GM12874 (cell line): ENCODE measurements at regions not wholly inside any gene's neighbourhood (a gene's known extent, or its start where the extent isn't known, plus 50 kb on each side); places are given as distances from the start of the nearest gene placed in this dataset.

Experiments
- TF ChIP-seq, protein P1 (sequence below): IDR thresholded peaks from 2 replicates; pipeline ENCODE4 v1.5.1; 2011; ENCODE audit warnings: low read depth, mild to moderate bottlenecking, control low read depth, low read length, moderate library complexity; ENCODE audit not compliant: insufficient read depth

GRCh38 chr3:163821841-163822240 lies 1256.5 kb downstream of the SI start:
- TF ChIP-seq, protein P1, sequence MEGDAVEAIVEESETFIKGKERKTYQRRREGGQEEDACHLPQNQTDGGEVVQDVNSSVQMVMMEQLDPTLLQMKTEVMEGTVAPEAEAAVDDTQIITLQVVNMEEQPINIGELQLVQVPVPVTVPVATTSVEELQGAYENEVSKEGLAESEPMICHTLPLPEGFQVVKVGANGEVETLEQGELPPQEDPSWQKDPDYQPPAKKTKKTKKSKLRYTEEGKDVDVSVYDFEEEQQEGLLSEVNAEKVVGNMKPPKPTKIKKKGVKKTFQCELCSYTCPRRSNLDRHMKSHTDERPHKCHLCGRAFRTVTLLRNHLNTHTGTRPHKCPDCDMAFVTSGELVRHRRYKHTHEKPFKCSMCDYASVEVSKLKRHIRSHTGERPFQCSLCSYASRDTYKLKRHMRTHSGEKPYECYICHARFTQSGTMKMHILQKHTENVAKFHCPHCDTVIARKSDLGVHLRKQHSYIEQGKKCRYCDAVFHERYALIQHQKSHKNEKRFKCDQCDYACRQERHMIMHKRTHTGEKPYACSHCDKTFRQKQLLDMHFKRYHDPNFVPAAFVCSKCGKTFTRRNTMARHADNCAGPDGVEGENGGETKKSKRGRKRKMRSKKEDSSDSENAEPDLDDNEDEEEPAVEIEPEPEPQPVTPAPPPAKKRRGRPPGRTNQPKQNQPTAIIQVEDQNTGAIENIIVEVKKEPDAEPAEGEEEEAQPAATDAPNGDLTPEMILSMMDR = no peak

- TF ChIP-seq, protein P1 = no peak
These were observed 1261.3 kb downstream of the SI start for GRCh38 chr3:163817015-163817414.

DNA sequence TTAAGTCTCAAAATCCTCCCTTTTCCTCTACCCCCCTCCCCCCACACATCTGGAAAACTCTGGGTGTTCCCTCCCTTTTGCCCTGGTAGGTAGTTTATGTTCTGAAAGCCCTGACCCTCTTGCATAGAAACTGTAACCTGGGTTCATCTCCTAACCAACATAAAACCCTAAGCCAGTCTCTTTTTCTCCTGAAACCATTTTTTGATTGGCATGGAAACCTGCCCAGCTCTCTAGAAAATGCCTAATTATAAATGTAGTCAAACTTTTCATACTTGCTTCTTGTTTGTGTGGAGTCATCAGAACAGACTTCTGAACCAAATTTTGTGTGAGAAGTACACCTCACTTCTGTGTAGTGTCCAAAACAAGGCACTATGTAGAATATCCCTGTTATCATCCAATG lies 1264.4 kb downstream of the SI start:
- TF ChIP-seq, protein P1 = no peak

DNA sequence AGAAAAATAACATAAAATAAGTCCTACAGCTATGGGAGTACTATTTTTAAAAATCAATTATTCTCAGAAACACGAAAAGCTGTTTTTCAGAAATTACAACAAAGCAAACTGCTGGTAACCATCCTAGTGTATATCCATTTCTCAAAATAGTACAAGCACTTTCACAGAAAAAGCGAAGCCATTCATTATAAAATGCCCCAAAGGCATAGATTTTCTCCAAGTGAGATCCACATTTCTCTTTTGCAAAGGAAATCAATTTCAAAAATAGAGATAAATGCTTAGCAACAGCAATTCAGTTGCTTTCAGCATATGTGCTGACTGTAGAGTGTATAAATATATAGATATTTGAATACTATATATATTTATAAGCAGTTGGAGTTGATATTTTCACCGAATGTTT lies 1266.3 kb downstream of the SI start:
- TF ChIP-seq, protein P1 = no peak

DNA sequence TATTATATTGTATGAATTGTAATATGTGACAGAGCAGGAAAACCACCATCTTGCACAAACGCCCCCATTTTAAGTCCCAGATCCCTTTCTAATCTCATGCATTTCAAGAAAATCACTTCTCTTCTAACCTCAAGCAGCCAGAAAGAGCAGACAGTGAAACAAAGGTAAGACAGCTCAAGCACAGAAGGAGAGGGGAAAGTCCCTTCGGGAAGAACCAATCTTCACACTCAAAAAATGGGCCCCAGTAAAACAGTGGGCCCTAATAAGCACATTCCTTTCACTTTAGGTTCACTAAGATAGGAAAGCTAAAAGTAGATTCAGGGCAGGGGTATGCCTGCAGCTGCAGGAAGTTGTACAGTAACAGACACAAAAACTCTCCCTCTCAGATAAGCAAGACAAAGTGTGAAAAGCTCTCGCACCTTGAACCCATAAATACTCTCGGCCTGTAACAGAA lies 1268.7 kb downstream of the SI start:
- TF ChIP-seq, protein P1 = no peak

- TF ChIP-seq, protein P1 = no peak
These were observed 1291.9 kb downstream of the SI start for GRCh38 chr3:163786416-163786815.

GRCh38 chr3:163785693-163786092 lies 1292.6 kb downstream of the SI start:
- TF ChIP-seq, protein P1 = peak; percentile 33; the same call in 1 of the 2 replicates
